Large intestine (tissue), 3 donors: ENCODE measurements at regions not wholly inside any gene's neighbourhood (a gene's known extent, or its start where the extent isn't known, plus 50 kb on each side); places are given as distances from the start of the nearest gene placed in this dataset.

Source experiments
- DNase-seq, 2 donors: peaks; one replicate each; pipeline versions ENCODE4 v3.0.0 to v3.0.0-alpha.2; 2013
- H3K27ac ChIP-seq: one replicate; pipeline ENCODE4 v1.5.1; 2013; ENCODE audit warnings: low read length
- H3K27me3 ChIP-seq: 2 replicates; pipeline ENCODE4 v1.6.1; 2013; ENCODE audit warnings: low read length; ENCODE audit not compliant: control insufficient read depth, insufficient read depth
- H3K36me3 ChIP-seq: 2 replicates; pipeline ENCODE4 v1.6.1; 2013; ENCODE audit warnings: low read length; ENCODE audit not compliant: control insufficient read depth, insufficient read depth
- H3K4me1 ChIP-seq: one replicate; pipeline ENCODE4 v1.6.1; 2013; ENCODE audit warnings: low read length; ENCODE audit not compliant: control insufficient read depth, insufficient read depth
- H3K4me3 ChIP-seq: one replicate; pipeline ENCODE4 v1.5.1; 2013; ENCODE audit warnings: low read length
- H3K9me3 ChIP-seq: one replicate; pipeline ENCODE4 v1.6.1; 2013; ENCODE audit warnings: mild to moderate bottlenecking, low read depth, low read length, moderate library complexity; ENCODE audit not compliant: control insufficient read depth
- WGBS: methylation state at CpG from one replicate; pipeline ENCODE4 v1.1.5; 2013; ENCODE audit warnings: low lambda C conversion rate; ENCODE audit not compliant: insufficient coverage; 5-methylcytosine and 5-hydroxymethylcytosine counted together

- Histone ChIP-seq H3K27me3 (no peaks in the 10 kb centered on the region), H3K36me3 (no peaks in the 10 kb centered on the region), H3K27ac (no peak overlapping the region), H3K9me3 (no peaks in the 10 kb centered on the region), H3K4me1 (no peaks in the 10 kb centered on the region), H3K4me3 (no peak overlapping the region)
- whole genome bisulfite sequencing = 83% methylated on average over 1 of the region's 9 CpGs
- DNase-seq = no peak
These were observed 84.7 kb downstream of the RBBP6 start for GRCh38 chr16:24624102-24624501.

- WGBS = 89% methylated on average over 1 of the region's 2 CpGs
- peaks cover 4% of the 10 kb centered on the region for H3K27me3 ChIP-seq
- no peaks in the 10 kb centered on the region for H3K4me1 ChIP-seq
- H3K27ac ChIP-seq = no peak overlapping the region
- H3K36me3 ChIP-seq = no peaks in the 10 kb centered on the region
- H3K9me3 ChIP-seq = no peaks in the 10 kb centered on the region
- H3K4me3 ChIP-seq = no peak overlapping the region
- no peak for DNase-seq
These were observed 86.9 kb downstream of the RBBP6 start for GRCh38 chr16:24626256-24626655.

- no peak overlapping the region for H3K4me3 ChIP-seq
- H3K9me3 ChIP-seq = no peaks in the 10 kb centered on the region
- DNase-seq = no peak
- no peaks in the 10 kb centered on the region for H3K36me3 ChIP-seq
- no peak overlapping the region for H3K27ac ChIP-seq
- H3K27me3 ChIP-seq = peaks cover 4% of the 10 kb centered on the region
- 43% methylated on average over 1 of the region's 1 CpG for WGBS
- H3K4me1 ChIP-seq = no peaks in the 10 kb centered on the region
These were observed 94.5 kb upstream of the TNRC6A start for GRCh38 chr16:24634919-24635318.

- H3K4me3 ChIP-seq = no peak overlapping the region
- no peaks in the 10 kb centered on the region for H3K36me3 ChIP-seq
- H3K27ac ChIP-seq = no peak overlapping the region
- no CpG with 5 or more reads among the region's 6 CpGs for WGBS
- no peaks in the 10 kb centered on the region for H3K27me3 ChIP-seq
- H3K9me3 ChIP-seq = no peaks in the 10 kb centered on the region
- H3K4me1 ChIP-seq = no peaks in the 10 kb centered on the region
- DNase-seq = peak; percentile 25 to 46
These were observed 93.4 kb upstream of the TNRC6A start for GRCh38 chr16:24635900-24636610.

GRCh38 chr16:24639769-24640168 is 89.7 kb upstream of the TNRC6A start:
- Histone ChIP-seq H3K4me1 (no peaks in the 10 kb centered on the region), H3K36me3 (no peaks in the 10 kb centered on the region), H3K27ac (no peak overlapping the region), H3K27me3 (no peaks in the 10 kb centered on the region), H3K4me3 (no peak overlapping the region), H3K9me3 (no peaks in the 10 kb centered on the region)
- no peak for DNase-seq
- no CpG with 5 or more reads among the region's 2 CpGs for WGBS

GRCh38 chr16:24643489-24643888 is 86.0 kb upstream of the TNRC6A start:
- H3K9me3 ChIP-seq = no peaks in the 10 kb centered on the region
- 68% methylated on average over 2 of the region's 8 CpGs for whole genome bisulfite sequencing
- H3K4me3 ChIP-seq = no peak overlapping the region
- no peaks in the 10 kb centered on the region for H3K4me1 ChIP-seq
- no peaks in the 10 kb centered on the region for H3K36me3 ChIP-seq
- H3K27me3 ChIP-seq = no peaks in the 10 kb centered on the region
- H3K27ac ChIP-seq = no peak overlapping the region
- DNase-seq = no peak

GRCh38 chr16:24645739-24646645 is 83.5 kb upstream of the TNRC6A start:
- H3K9me3 ChIP-seq = no peaks in the 10 kb centered on the region
- H3K27ac ChIP-seq = no peak overlapping the region
- no peaks in the 10 kb centered on the region for H3K27me3 ChIP-seq
- no peaks in the 10 kb centered on the region for H3K36me3 ChIP-seq
- no peak overlapping the region for H3K4me3 ChIP-seq
- peak in 1 of 2 donors; percentile 22 for DNase-seq
- no CpG with 5 or more reads among the region's 5 CpGs for WGBS
- H3K4me1 ChIP-seq = no peaks in the 10 kb centered on the region

GRCh38 chr16:24646646-24646995 is 82.8 kb upstream of the TNRC6A start:
- Histone ChIP-seq H3K27me3 (no peaks in the 10 kb centered on the region), H3K4me3 (no peak overlapping the region), H3K4me1 (no peaks in the 10 kb centered on the region), H3K9me3 (no peaks in the 10 kb centered on the region), H3K36me3 (no peaks in the 10 kb centered on the region), H3K27ac (no peak overlapping the region)
- no peak for DNase-seq
- 60% methylated on average over 1 of the region's 2 CpGs for WGBS

GRCh38 chr16:24652209-24652712 is 77.2 kb upstream of the TNRC6A start:
- WGBS = 83% methylated on average over 3 of the region's 4 CpGs
- no peaks in the 10 kb centered on the region for H3K9me3 ChIP-seq
- H3K27me3 ChIP-seq = no peaks in the 10 kb centered on the region
- no peak for DNase-seq
- no peaks in the 10 kb centered on the region for H3K36me3 ChIP-seq
- H3K4me1 ChIP-seq = no peaks in the 10 kb centered on the region
- H3K4me3 ChIP-seq = no peak overlapping the region
- no peak overlapping the region for H3K27ac ChIP-seq

GRCh38 chr16:24652803-24653202 is 76.6 kb upstream of the TNRC6A start:
- no CpG with 5 or more reads among the region's 1 CpG for WGBS
- no peaks in the 10 kb centered on the region for H3K27me3 ChIP-seq
- DNase-seq = no peak

More at GRCh38 chr16:24652803-24653202, 76.6 kb upstream of the TNRC6A start:
- Histone ChIP-seq H3K36me3 (no peaks in the 10 kb centered on the region), H3K4me1 (no peaks in the 10 kb centered on the region), H3K9me3 (no peaks in the 10 kb centered on the region), H3K4me3 (no peak overlapping the region), H3K27ac (no peak overlapping the region)
